Iris pigment epithelial cell (primary cell): ENCODE measurements at regions not wholly inside any gene's neighbourhood (a gene's known extent, or its start where the extent isn't known, plus 50 kb on each side); places are given as distances from the start of the nearest gene placed in this dataset.
"Not testable (repeated sequence)": the region's sequence is repeated elsewhere in the genome, so short reads cannot be mapped to it uniquely, and the experiment has no call there.

ENCODE experiments used
- DNase-seq: peaks from one replicate; pipeline ENCODE4 v3.0.0-alpha.2; 2011; ENCODE audit warnings: low read depth

DNA sequence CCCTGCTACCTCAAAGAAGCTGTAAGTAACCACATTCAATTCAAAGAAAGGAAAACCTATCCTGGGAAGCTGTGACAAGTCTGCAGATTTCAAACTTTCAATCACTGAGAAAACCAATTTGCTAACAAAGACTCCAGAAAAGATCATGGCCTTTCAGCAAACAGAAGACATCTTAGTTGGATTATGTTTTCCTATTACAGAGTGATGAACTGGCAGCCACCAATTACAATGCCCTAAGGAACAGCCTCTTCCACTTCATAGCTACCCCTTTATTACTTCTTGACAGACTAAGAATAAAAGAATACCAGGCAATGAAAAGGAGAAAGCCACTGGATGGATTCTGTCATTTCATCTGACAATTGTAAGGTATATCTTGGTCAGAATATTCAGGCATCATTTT is 128.2 kb upstream of the RASEF start:
- no peak for DNase-seq

DNA sequence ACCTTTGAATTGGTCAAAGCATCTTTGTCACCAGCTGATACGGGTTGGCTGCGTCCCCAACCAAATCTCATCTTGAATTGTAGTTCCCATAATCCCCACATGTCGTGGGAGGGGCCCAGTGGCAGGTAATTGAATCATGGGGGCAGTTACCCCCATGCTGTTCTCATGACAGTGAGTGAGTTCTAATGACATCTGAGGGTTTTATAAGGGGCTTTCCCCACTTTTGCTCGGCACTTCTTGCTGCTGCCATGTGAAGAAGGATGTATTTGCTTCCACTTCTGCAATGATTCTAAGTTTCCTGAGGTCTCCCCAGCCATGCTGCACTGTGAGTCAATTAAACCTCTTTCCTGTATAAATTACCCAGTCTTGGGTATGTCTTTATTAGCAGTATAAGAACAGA is 126.1 kb upstream of the RASEF start:
- not testable (repeated sequence) for DNase-seq

DNA sequence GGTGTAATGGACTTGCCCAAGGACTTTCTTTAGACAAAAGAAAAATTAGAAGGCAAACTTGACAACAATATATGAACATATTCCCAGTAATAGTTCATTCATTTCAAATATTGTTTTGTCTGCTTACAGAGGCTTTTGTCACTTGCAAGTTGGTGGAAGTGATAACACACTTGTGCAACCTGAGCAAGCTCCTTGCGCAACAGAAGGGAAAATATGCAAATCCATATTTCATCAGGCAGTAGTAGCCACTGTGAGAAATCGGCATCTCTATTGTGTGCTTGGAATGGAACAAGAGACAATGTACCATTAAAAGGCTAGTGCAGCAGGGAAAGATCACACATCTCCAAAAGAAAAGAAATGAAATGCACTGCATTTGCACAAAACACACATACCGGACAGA is 125.3 kb upstream of the RASEF start:
- DNase-seq: no peak

DNA sequence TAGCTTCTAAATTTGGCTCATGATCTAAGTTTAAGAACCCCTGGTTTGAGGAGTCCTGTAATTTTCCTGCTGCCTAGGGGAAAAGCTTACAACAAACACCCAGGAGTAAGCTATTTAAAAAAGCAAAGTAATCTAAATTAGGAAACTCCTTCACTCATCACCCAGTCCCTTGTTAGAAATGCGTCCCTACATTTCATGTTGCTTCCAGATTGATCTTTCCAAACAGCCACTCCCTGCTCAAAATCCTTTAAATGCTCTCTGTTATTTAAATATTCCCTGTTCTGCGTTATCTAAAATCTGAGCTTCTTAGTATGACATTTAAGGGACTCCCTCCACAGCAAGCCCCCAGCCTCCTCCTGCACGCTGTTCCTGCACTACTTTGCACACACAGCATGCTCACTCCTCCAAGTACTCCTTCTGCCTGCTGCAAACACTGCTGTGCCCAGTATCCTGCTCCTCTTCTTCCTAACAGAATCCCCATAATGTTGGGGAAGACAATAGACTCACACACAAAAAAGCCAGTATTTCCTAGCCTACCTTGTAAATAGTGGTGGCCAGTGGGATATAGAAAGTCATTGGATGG is 123.3 kb upstream of the RASEF start:
- no peak for DNase-seq

DNA sequence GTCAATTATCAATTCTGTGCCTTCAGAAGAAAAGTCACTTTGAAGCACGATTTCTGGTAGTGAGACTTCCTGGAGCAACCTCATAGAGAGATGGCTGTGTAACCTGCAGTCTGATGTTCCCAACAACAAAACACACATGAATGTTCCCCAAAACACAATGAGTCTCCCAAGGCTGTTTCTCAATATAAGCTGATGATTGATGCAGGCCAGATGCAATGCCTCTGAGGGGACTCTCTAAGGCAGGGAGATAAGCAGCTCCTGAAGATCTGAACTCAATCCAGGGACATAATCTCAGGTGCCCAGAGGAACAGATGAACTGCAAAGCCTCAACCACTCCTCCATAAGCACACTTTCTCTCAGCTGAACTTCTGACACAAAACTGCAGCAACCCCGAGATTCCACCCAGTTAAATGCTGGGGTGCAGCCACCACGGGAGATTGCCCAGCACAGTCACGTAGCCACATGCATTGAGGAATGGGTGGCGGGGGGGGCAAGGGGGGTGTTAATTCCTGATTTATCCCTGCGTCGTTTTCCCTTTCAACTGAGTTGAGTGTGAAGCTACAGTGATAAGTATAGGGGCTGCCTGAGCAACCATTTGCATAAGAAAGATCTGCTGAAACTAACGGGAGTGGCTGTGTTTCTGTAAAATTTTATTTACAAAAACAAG is 122.7 kb upstream of the RASEF start:
- DNase-seq: no peak

DNA sequence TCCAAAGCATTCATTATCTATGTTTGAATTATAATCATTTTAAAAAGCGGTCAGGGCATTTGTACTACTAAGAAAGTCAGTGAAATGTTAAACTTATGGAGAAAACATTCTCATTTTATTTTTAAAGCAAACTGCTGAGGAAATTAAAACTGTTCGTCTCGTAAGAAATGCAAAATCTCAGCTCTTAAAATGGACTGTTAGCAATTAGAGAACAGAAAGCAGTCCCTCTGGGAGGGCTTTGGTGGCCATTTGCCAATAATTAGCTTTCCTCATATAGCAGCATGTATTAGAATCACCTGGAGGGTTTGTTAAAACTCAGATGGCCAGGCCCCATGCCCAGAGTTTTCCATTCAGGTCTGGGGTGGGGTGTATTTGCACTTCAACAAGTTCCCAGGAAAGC is 120.7 kb upstream of the RASEF start:
- no peak for DNase-seq

DNA sequence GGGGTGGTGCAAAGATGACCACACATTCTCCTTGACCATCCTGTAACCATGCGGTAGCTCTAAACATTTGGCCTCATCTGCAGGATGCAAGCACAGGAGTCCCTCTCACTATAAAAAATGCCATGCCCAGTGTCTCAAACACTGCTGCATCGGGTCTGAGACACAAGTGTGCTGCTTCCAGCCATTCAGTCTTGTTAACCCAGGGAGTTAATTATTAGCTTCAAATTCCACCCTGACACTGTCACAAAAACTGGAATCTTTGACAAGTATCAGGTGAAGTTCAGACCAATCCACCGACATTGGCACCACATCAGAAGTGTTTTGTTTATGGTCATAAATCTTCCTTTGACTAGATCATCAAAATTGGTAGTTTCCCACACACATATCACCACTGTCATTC is 119.1 kb upstream of the RASEF start:
- no peak for DNase-seq

DNA sequence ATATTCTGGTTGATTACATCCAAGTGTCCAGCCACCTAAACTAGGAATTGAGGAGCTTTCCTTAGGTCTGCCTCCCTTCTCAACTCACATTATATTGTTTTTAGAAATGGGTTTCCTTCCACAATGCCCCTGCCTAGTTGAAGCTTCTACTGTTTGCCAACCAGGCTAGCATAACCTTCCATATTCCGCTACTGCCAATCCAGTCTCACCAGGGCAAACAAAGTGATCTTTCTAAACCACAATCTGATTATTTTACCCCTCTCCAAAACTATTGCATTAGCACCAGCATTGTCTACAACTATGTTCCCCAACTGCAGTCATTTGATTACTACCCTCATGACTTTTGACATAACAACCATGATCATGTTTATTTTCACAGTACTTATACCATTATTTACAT is 115.8 kb upstream of the RASEF start:
- no peak for DNase-seq

DNA sequence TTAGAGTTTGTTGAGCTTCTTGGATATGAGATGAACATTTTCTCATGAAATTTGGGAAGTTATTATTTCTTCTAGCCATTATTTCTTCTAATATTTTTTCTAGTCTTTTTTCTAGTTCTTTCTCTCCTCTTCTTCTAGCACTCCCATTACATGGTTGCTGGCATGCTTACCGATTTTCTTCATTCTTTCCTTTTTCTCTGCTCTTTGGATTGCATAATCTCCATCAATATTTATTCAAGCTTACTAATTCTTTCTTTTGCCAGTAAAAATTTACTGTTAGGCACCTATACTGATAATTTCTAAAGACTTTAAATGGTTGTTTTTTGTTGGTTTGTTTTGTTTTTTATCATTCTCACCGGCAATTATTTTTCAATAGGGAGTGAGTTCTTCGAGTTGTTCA is 114.8 kb upstream of the RASEF start:
- no peak for DNase-seq

DNA sequence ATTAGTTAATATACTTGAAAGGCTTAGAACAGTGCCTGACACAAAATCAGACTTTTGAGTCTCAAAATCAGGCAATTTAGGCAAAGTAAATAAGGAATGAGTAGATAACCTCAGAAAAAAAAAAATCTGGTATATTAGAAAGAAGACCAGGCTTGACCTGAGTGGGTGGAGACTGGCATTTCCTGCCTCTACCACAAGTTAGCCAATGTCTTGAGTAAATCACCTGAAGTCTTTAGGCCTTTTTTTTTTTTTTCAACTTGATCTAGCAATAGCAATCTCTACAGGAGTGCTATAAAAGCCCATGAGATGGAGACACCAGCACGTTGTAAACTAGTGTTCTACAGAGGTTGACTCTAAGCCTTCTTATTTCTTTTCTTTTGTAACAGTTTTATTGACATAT is 104.2 kb upstream of the RASEF start:
- DNase-seq: no peak

DNA sequence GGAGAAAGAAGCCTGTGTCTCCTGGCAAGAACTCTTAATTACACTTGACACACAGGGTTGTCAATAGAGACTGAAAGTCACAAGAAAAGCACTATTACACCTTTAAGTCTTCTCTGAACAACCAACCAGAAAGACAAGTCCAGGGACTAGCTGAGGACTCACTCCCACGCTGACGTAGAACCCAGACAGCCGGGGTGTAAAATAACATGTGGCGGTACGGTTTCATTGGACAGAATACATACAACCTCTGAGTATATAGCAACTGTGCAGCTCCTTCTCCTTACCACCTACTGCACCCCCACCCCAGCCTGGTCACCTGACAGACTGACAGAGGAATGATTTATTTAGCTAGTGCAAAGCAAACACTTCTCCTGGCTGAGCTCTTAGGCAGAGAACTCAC is 103.4 kb upstream of the RASEF start:
- DNase-seq: no peak

DNA sequence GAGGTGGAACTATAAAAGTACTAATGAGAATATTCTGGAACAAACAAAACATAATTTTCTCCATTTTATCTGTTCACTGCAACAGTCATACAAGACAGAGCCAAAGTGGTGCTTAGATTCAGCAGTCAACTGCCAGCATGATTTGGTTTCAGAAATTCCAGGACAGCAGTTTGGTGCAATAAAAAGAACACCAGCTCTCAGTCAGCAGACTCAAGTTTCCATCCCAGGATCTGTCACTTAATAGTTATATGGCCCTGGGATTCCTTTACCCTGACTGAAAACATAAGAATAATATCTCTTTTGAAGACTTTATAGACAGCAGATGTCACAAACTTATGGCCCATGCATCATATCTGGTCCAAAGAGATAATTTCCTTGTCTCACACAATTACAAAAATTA is 92.8 kb upstream of the RASEF start:
- no peak for DNase-seq

DNA sequence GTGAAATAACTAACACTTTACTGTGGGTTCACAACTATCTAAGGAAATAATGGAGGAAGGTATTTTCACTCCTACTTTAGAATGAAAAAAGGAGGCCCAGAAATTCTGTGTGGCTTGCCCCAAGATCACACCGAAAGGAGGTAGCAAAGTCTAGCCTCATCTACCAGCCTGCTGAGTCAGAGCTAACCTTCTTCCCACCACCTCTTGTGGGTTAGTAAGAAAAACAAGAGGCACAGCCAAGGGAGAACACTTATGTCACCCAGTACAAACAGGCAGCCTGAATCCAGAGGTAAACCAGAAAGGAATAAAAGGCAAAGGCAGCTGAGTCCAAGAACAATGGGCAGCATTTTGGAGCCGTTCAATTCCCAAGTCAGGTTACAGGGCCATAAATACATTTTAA is 91.9 kb upstream of the RASEF start:
- peak; percentile 51 for DNase-seq

DNA sequence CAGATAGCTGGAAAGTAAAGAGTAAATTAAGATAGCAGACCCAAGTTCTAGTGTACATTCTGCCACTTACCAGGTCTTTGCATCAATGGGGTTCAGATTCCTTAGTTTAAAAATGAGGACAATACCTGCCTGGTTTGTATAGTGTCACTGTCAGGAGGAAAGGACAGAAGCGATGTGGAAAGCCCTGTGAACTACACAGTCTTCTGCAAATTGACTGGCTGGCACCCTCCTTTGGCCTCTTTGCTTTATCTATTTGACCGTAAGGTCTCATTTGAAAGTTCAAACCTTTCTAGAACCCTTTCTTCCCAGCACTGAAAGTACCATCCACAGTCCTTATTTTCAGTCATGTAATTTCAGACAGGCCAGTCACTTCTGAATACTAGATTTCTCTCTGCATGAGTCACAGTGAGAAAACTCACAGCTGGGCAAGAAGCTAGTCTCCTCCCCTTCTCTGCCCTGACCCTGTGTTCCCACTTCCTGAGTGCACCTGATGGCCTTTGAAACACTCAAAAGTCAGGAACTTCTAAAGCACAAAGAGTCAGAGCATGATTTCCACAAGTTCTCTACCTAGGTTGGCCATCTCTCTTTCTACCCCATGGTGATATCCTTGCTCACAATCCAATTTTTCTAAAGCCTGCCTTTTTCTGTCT is 91.3 kb upstream of the RASEF start:
- DNase-seq: peak; percentile 55

DNA sequence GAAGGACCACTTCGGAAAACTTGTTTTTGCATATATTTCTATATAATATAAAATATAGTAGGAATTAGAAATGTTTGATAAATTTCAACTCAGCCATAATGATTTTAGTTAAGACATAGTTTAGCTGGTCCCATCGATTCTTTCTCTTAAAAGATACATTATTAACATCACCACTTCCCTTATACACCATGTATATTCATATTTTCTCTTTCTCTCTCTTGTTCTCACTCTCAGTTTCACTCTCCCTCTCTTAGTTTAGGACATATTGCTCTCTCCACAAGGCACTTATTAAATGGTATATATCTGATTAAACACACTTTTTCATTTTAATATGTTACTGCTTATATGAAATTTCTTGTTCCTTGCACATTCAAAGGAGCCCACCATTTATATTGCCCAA is 90.1 kb upstream of the RASEF start:
- DNase-seq: no peak

DNA sequence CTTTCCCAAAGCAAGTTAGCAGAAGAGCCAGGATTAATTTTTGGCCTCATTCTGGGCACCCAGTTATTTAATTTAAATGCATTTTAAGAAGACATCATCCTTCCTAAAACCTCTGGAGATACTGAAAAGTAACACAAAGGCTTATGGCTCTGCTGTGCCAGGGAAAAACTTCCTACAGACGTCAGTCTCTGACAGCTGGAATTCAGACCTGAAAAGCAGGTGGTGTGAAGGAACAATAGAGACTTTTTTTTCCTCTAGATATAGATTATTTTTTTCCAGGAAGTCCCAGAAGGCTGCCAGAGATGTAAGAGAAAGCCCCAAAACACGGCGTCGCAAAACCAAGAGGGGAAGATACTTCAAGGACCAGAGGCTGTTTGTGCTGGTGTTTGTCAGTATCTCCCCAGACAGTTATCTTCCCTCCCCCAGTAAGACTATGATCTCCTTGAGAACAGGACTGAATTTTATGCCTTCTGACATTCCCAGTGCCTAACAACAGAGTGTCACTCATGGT is 88.7 kb upstream of the RASEF start:
- no peak for DNase-seq

DNA sequence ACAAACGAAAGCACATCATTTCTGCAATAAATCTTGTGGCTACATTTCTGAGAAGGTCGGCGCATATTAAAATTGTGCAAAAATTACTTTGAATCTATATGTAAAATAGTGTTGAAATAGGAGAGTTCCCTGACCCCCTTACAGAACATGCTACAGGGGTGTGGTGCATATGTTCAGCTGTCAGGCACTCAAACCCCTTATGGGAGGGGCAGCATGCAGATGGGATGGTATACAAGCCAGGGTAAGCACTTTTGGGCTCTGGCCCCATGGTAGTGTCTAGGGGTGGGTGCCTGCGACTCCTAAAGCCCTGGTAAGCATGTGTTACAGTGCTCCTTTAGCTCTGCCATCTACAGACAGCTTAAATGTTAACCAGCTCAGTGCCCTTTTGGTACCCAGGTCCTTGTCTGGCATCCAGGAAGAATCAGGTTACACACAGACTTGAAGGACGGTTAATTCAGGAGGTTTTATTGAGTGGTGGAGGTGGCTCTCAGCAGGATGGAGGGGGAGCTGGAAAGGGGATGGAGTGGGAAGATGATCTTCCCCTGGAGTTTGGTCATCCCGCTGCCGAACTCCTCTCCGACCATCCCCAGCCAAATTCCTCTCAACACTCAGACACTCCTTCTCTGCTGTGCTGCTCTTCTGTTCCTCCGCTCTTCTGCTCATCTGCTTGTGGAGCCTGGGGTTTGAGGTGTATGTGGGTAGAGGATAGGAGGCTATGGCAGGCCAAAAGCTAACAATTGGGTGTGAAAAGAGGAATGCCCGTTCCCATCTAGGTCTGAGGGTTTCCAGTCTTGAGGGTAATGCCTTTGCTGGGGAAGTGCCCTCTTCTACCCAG is 84.6 kb upstream of the RASEF start:
- no peak for DNase-seq

DNA sequence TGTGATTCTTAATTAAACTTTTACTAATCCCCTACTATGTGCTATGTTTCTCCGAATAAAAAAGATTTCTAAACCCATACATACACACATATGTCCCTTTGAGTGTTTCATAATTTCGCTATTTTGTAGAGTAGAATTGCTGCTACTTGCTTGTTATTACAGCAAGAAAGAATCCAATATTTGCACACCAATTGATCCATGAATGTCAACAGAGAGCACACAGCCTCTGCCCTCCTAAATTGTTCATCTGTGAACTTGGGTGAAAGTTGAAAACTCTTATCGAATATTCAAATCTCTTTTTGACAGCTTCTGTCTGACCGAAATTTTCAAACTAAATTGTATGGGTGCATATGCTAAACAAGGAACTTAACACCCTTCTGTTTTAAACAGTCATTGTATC is 83.4 kb upstream of the RASEF start:
- DNase-seq: no peak

DNA sequence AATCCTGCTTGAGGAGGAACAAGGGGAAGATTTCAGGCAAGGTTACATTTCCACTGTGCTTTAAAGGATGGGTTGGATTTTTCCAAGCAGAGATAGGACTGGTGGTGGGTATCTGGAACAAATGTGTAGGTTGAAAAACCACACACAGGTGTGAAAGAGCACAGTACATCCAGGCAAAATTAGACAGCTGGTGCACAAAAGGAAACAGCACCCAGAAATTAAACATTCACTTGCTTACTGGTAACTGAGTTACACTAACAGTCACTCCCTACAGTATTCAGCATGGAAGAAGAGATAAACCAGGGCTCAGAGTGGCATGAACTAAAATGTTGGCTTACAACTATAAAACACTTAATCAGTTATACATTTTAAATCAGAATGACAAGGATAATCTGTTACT is 81.5 kb upstream of the RASEF start:
- no peak for DNase-seq

DNA sequence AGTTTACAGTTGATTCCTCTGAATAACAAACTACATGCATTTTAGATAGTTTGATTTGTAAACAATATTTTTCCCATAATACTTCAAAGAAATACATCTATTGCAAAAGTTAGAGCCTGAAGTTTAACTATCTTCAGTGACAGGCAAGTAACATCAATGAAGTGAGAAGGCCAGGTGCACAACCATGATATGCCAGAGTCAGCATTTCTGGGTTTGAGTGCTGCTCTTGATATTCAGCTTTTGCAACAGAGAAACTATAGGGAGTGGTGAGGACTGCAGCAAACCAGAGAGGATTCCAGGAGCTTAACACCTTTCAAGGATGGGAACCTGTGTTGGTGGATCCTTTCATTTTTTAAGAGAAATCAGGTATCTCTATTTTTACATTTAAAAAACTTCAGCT is 79.4 kb upstream of the RASEF start:
- DNase-seq: no peak

DNA sequence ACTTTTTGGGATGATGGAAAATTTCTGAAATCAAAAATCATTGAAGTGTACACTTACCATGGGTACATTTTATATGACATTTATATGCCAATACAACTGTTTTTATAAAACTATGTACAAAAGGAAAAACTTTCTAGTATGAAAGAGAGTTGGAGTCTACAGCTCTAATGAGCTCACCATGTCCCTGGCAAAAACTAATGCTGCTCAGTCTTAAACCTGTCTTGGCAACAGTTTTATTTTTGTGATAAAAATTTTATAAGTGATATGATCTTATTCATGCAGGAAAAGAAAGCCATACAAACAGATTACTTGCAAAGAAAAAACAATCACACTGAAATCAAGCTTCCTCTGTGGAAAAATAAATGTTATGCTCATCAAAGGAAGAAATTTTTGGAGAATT is 78.9 kb upstream of the RASEF start:
- no peak for DNase-seq

DNA sequence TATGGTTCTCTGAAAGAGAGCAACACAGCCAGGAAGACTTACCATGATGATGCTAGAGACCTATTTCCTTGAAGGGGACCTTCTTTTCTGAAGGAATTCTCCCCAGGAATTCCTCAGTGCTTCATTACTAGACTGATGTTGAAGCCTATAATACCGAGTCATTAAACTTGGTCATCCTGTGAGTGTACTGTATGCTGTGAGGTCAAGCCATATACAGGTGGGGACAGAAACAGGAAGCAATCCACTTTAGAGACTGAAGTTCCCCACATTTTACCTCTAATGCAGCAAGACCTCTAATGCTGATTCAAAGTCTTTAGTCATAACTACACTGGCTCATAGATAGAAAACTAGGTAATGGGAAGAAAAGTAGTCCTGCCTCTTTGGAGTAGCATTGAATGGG is 77.1 kb upstream of the RASEF start:
- no peak for DNase-seq
